H1 (cell line): ENCODE measurements at regions not wholly inside any gene's neighbourhood (a gene's known extent, or its start where the extent isn't known, plus 50 kb on each side); places are given as distances from the start of the nearest gene placed in this dataset.

Source experiments
- CTCF ChIA-PET: fragments of 300-600 bp; sonication (Branson Sonifier 250); formaldehyde crosslinking; loops from one replicate; lab custom pipeline; 2021; ENCODE audit not compliant: partially characterized antibody; lab: Charles Lee
- POLR2A ChIA-PET: fragments of 300-600 bp; sonication (Branson Sonifier 250); formaldehyde crosslinking; loops from one replicate; lab custom pipeline; 2021; ENCODE audit warnings: inconsistent platforms; ENCODE audit not compliant: partially characterized antibody; lab: Charles Lee
- DNase-seq, 2 experiments: peaks; one replicate each; pipeline versions ENCODE4 v3.0.0 to v3.0.0-alpha.2; 2010 to 2022; ENCODE audit warnings: low spot score in 2 of 2, low read depth in 1 of 2, mixed read lengths in 1 of 2
- FAIRE-seq: peaks from 2 replicates; lab custom pipeline; 2011; peaks lifted over from hg19 to GRCh38; lab: Jason Lieb, UNC
- H2AFZ ChIP-seq: 2 replicates; pipeline ENCODE4 v1.8.1; 2012; ENCODE audit warnings: low read length, inconsistent platforms
- H2AK5ac ChIP-seq: 2 replicates; pipeline ENCODE4 v1.6.1; 2013; ENCODE audit warnings: low read depth, low read length
- H2BK120ac ChIP-seq: replicated peaks from 2 replicates; pipeline ENCODE3; 2013; ENCODE audit warnings: low read depth, low read length, inconsistent platforms
- H2BK12ac ChIP-seq: 2 replicates; pipeline ENCODE4 v1.6.1; 2013; ENCODE audit warnings: low read depth, low read length
- H2BK15ac ChIP-seq: 2 replicates; pipeline ENCODE4 v1.6.1; 2013; ENCODE audit warnings: low read length
- H2BK20ac ChIP-seq: 2 replicates; pipeline ENCODE4 v1.6.1; 2013; ENCODE audit warnings: low read length
- H2BK5ac ChIP-seq: 2 replicates; pipeline ENCODE4 v1.6.1; 2013; ENCODE audit warnings: low read depth, low read length
- H3K14ac ChIP-seq: 2 replicates; pipeline ENCODE4 v1.6.1; 2013; ENCODE audit warnings: inconsistent platforms; ENCODE audit not compliant: insufficient read length
- H3K18ac ChIP-seq: 2 replicates; pipeline ENCODE4 v1.6.1; 2013; ENCODE audit warnings: low read length; ENCODE audit errors: extremely low read depth
- H3K23ac ChIP-seq: 2 replicates; pipeline ENCODE4 v1.6.1; 2013; ENCODE audit warnings: inconsistent platforms; ENCODE audit not compliant: insufficient read length
- H3K23me2 ChIP-seq: 2 replicates; pipeline ENCODE4 v1.6.1; 2013; ENCODE audit warnings: low read depth, low read length
- H3K27ac ChIP-seq: 2 replicates; pipeline ENCODE4 v1.6.1; 2011; ENCODE audit warnings: low read depth, low read length, inconsistent platforms
- H3K27me3 ChIP-seq, 4 experiments: replicated peaks in 1 of 4; 1 replicate in 1 of 4; 2 replicates in 3 of 4; pipeline versions ENCODE4 v1.6.1 to v1.8.1; 2011 to 2013; ENCODE audit warnings: low read length in 3 of 4, mild to moderate bottlenecking in 3 of 4, inconsistent platforms in 2 of 4, mixed read lengths in 2 of 4, moderate library complexity in 1 of 4; ENCODE audit not compliant: control insufficient read depth in 3 of 4, insufficient read depth in 3 of 4; ENCODE audit errors: extremely low read depth in 1 of 4
- H3K36me3 ChIP-seq, 4 experiments: 2 replicates each; pipeline versions ENCODE4 v1.6.1 to v1.8.1; 2011 to 2013; ENCODE audit warnings: mild to moderate bottlenecking in 4 of 4, low read length in 3 of 4, moderate library complexity in 2 of 4, control low read depth in 1 of 4, inconsistent platforms in 1 of 4; ENCODE audit not compliant: insufficient read depth in 4 of 4, control insufficient read depth in 2 of 4
- H3K4ac ChIP-seq: replicated peaks from 2 replicates; pipeline ENCODE3; 2013; ENCODE audit warnings: low read length, low read depth, mixed read lengths, inconsistent platforms; ENCODE audit not compliant: insufficient read length
- H3K4me1 ChIP-seq, 4 experiments: replicated peaks in 1 of 4; 1 replicate in 1 of 4; 2 replicates in 3 of 4; pipeline versions ENCODE4 v1.6.1 to v1.8.1; 2011 to 2013; ENCODE audit warnings: low read length in 3 of 4, inconsistent platforms in 2 of 4, mixed read lengths in 1 of 4; ENCODE audit not compliant: insufficient read depth in 4 of 4, control insufficient read depth in 3 of 4
- H3K4me2 ChIP-seq, 2 experiments: 2 replicates each; pipeline versions ENCODE4 v1.6.1 to v1.8.1; 2011 to 2013; ENCODE audit warnings: low read depth in 2 of 2, low read length in 2 of 2, control low read depth in 1 of 2, inconsistent platforms in 1 of 2, mild to moderate bottlenecking in 1 of 2; ENCODE audit not compliant: insufficient read depth in 1 of 2
- H3K4me3 ChIP-seq, 4 experiments: fragments of 200-600, 300-600 bp in 1 of 4; sonication (generic), shearing (Covaris generic), sonication (Bioruptor Twin) in 1 of 4; 2 replicates each; pipeline versions ENCODE4 v1.5.1 to v1.8.1; 2011 to 2016; ENCODE audit warnings: low read length in 4 of 4, low read depth in 3 of 4, control low read depth in 2 of 4, inconsistent platforms in 2 of 4, mild to moderate bottlenecking in 2 of 4, mixed read lengths in 1 of 4, moderate library complexity in 1 of 4; ENCODE audit not compliant: insufficient read depth in 2 of 4; ENCODE audit errors: extremely low read depth in 1 of 4
- H3K56ac ChIP-seq: replicated peaks from 2 replicates; pipeline ENCODE3; 2013; ENCODE audit warnings: low read depth, mild to moderate bottlenecking, mixed read lengths, low read length, inconsistent platforms; ENCODE audit not compliant: insufficient read length
- H3K79me1 ChIP-seq: 2 replicates; pipeline ENCODE4 v1.6.1; 2013; ENCODE audit warnings: low read depth, low read length, control low read depth
- H3K79me2 ChIP-seq, 2 experiments: 2 replicates each; pipeline versions ENCODE4 v1.6.1 to v1.8.1; 2012 to 2013; ENCODE audit warnings: low read length in 2 of 2, mild to moderate bottlenecking in 2 of 2, inconsistent platforms in 1 of 2; ENCODE audit not compliant: insufficient read depth in 2 of 2, control insufficient read depth in 1 of 2
- H3K9ac ChIP-seq, 4 experiments: replicated peaks in 1 of 4; 1 replicate in 1 of 4; 2 replicates in 3 of 4; pipeline versions ENCODE4 v1.6.1 to v1.8.1; 2011 to 2013; ENCODE audit warnings: low read depth in 3 of 4, low read length in 3 of 4, control low read depth in 2 of 4, mild to moderate bottlenecking in 2 of 4, moderate library complexity in 2 of 4, inconsistent platforms in 1 of 4; ENCODE audit errors: extremely low read depth in 1 of 4
- H3K9me3 ChIP-seq, 2 experiments: 2 replicates each; pipeline versions ENCODE4 v1.6.1 to v1.8.1; 2012 to 2013; ENCODE audit warnings: mild to moderate bottlenecking in 2 of 2, moderate library complexity in 2 of 2, control low read depth in 1 of 2, inconsistent platforms in 1 of 2, low read depth in 1 of 2, low read length in 1 of 2, mixed read lengths in 1 of 2; ENCODE audit not compliant: insufficient read depth in 2 of 2
- H4K20me1 ChIP-seq, 2 experiments: replicated peaks in 1 of 2; 2 replicates each; pipeline versions ENCODE3 to v1.8.1; 2011 to 2013; ENCODE audit warnings: inconsistent platforms in 2 of 2, low read length in 2 of 2, mild to moderate bottlenecking in 1 of 2; ENCODE audit not compliant: insufficient read depth in 2 of 2, control insufficient read depth in 1 of 2
- H4K5ac ChIP-seq: 2 replicates; pipeline ENCODE4 v1.6.1; 2013; ENCODE audit warnings: low read length, low read depth, mixed read lengths, inconsistent platforms; ENCODE audit not compliant: insufficient read length
- H4K8ac ChIP-seq: 2 replicates; pipeline ENCODE4 v1.8.0; 2013; ENCODE audit warnings: mild to moderate bottlenecking, moderate library complexity, low read length, inconsistent platforms; ENCODE audit not compliant: insufficient read depth; ENCODE audit errors: extremely low read depth
- H4K91ac ChIP-seq: replicated peaks from 2 replicates; pipeline ENCODE3; 2013; ENCODE audit warnings: low read length, mixed read lengths, inconsistent platforms; ENCODE audit not compliant: insufficient read length
- BRCA1 ChIP-seq: IDR thresholded peaks from 2 replicates; pipeline ENCODE4 v1.6.1; 2012; ENCODE audit warnings: low read depth, low read length, improper control_type of control experiment
- HDAC2 ChIP-seq, 2 experiments: fragments of 300-600 bp in 1 of 2; sonication (generic) in 1 of 2; IDR thresholded peaks; 2 replicates each; pipeline ENCODE4 v1.6.1; 2011 to 2012; ENCODE audit warnings: low read depth in 2 of 2, low read length in 2 of 2, mild to moderate bottlenecking in 2 of 2, moderate library complexity in 2 of 2, borderline replicate concordance in 1 of 2, inconsistent platforms in 1 of 2
- NRF1 ChIP-seq: IDR thresholded peaks from 2 replicates; pipeline ENCODE4 v1.6.1; 2011; ENCODE audit warnings: mild to moderate bottlenecking, low read depth, low read length, improper control_type of control experiment
- RXRA ChIP-seq: IDR thresholded peaks from 2 replicates; pipeline ENCODE4 v1.6.1; 2011; ENCODE audit warnings: low read depth, mild to moderate bottlenecking, low read length, moderate library complexity; ENCODE audit not compliant: insufficient read depth
- SIN3A ChIP-seq, 2 experiments: IDR thresholded peaks in 1 of 2; conservative IDR thresholded peaks in 1 of 2; 2 replicates each; pipeline ENCODE4 v1.6.1; 2011 to 2012; ENCODE audit warnings: low read length in 2 of 2, improper control_type of control experiment in 1 of 2, low read depth in 1 of 2, mild to moderate bottlenecking in 1 of 2
- YY1 ChIP-seq: IDR thresholded peaks from 2 replicates; pipeline ENCODE4 v1.6.1; 2011; ENCODE audit warnings: low read depth, mild to moderate bottlenecking, low read length
- WGBS, 2 experiments: shearing (Covaris generic) in 1 of 2; methylation state at CpG; one replicate each; pipeline versions ENCODE4 v1.1.6 to v1.1.7; 2013 to 2015; ENCODE audit warnings: low lambda C conversion rate in 2 of 2, mixed read lengths in 2 of 2, inconsistent platforms in 1 of 2, low coverage in 1 of 2, missing lambda C conversion rate in 1 of 2; ENCODE audit not compliant: insufficient replicate concordance in 2 of 2, insufficient coverage in 1 of 2, insufficient read length in 1 of 2; ENCODE audit errors: extremely low coverage in 1 of 2, missing lambda C conversion rate in 1 of 2; 5-methylcytosine and 5-hydroxymethylcytosine counted together

DNA sequence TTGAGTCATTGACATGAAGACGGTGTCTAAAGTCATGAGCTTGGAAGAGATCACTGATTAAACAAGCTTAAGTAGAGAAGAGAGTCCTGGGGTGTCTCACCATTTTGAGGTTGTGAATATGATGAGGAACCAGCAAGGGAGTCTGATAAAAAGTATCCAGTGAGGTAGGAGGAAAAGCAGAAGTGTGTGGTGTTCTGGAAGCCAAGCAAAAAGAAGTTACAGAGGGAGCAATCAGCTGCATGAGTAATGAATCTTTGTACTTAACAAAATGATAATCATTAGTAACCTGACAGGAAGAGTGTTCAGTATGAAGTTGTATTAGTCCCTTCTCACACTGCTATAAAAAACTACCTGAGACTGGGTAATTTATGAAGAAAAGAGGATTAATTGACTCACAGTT lies 131.3 kb downstream of the C11orf87 start:
- Histone ChIP-seq H3K23ac (no peak overlapping the region), H3K27me3 (no peaks in the 10 kb centered on the region), H2BK15ac (no peak overlapping the region), H3K9ac (no peak overlapping the region), H3K4me2 (no peak overlapping the region), H2BK12ac (no peak overlapping the region), H4K5ac (no peak overlapping the region), H3K18ac (no peak overlapping the region), H2BK120ac (no peak overlapping the region), H3K36me3 (no peaks in the 10 kb centered on the region), H4K20me1 (no peaks in the 10 kb centered on the region), H3K23me2 (no peaks in the 10 kb centered on the region), H3K4me3 (no peak overlapping the region), H2BK5ac (no peak overlapping the region), H3K14ac (no peak overlapping the region), H4K8ac (no peak overlapping the region), H3K4me1 (no peaks in the 10 kb centered on the region), H3K9me3 (no peaks in the 10 kb centered on the region), H3K4ac (no peak overlapping the region), H2BK20ac (no peak overlapping the region), H3K56ac (no peak overlapping the region), H3K79me2 (no peaks in the 10 kb centered on the region), H3K79me1 (no peaks in the 10 kb centered on the region), H3K27ac (no peak overlapping the region), H4K91ac (no peak overlapping the region), H2AFZ (no peak overlapping the region), H2AK5ac (no peak overlapping the region)
- 80% methylated on average over 1 of the region's 1 CpG; no CpG with 5 or more reads in 1 of the 2 experiments for WGBS, 2 experiments
- no peak for DNase-seq
- no peak for FAIRE-seq
- ChIA-PET POLR2A (no interaction called here), CTCF (no interaction called here)
- TF ChIP-seq SIN3A (conservative IDR thresholded peaks at IDR 0.05 in 1 of 2, IDR thresholded peaks at IDR 0.05 in 1 of 2; ENCODE audit: low read depth in 1 of 2, low read length in 2 of 2): no peak
- no peak for TF ChIP-seq YY1
- no peak for TF ChIP-seq NRF1
- TF ChIP-seq RXRA: no peak
- no peak for TF ChIP-seq BRCA1
- no peak for TF ChIP-seq HDAC2 (IDR thresholded peaks at IDR 0.05; ENCODE audit: borderline replicate concordance in 1 of 2, low read depth in 2 of 2, low read length in 2 of 2)
